SH-SY5Y (cell line): ENCODE measurements at regions not wholly inside any gene's neighbourhood (a gene's known extent, or its start where the extent isn't known, plus 50 kb on each side); places are given as distances from the start of the nearest gene placed in this dataset.

Experiments
- GATA2 ChIP-seq: IDR thresholded peaks from 2 replicates; pipeline ENCODE4 v1.6.1; 2011; ENCODE audit warnings: mild to moderate bottlenecking, low read depth, low read length
- GATA3 ChIP-seq: IDR thresholded peaks from 2 replicates; pipeline ENCODE4 v1.6.1; 2011; ENCODE audit warnings: low read depth, mild to moderate bottlenecking, low read length, moderate library complexity

- no peak for TF ChIP-seq GATA2
- TF ChIP-seq GATA3 = no peak
These were observed 278.6 kb upstream of the RPL38 start for GRCh38 chr17:73924909-73925186.

- TF ChIP-seq GATA2 (no peak), GATA3 (no peak)
These were observed 273.5 kb upstream of the RPL38 start for GRCh38 chr17:73929860-73930430.

- TF ChIP-seq GATA3 (no peak), GATA2 (no peak)
These were observed 271.2 kb upstream of the RPL38 start for GRCh38 chr17:73932216-73932749.

- TF ChIP-seq GATA2 (no peak), GATA3 (no peak)
These were observed 270.2 kb upstream of the RPL38 start for GRCh38 chr17:73933164-73933766.

DNA sequence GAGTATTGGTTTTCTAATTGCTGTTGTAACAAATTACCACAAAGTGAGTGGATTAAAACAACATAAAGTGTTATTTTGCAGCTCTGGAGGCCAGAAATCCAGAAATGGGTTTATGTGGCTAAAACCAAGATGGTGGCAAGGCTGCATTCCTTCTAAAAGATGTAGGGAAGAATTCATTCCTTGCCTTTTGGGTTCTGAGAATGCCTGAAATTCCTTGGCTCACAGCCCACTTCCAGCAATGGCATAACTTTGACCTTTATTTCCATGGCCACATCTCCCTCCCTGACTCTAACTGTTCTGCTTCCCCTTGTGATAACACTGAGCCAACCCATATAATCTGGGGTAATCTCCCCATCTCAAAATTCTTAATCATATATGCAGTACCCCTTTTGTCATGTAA, 269.6 kb upstream of the RPL38 start:
- TF ChIP-seq GATA3 (no peak), GATA2 (no peak)

- TF ChIP-seq GATA2 (no peak), GATA3 (no peak)
These were observed 268.8 kb upstream of the RPL38 start for GRCh38 chr17:73934696-73935095.

- 0 out of 2 replicates have a peak, but pooled peaks have one; percentile 8 for TF ChIP-seq GATA2
- TF ChIP-seq GATA3 = no peak
These were observed 266.4 kb upstream of the RPL38 start for GRCh38 chr17:73936908-73937627.

GRCh38 chr17:73938706-73939105, 264.8 kb upstream of the RPL38 start:
- TF ChIP-seq GATA2 = no peak
- TF ChIP-seq GATA3 = no peak

GRCh38 chr17:73939806-73940205, 263.7 kb upstream of the RPL38 start:
- TF ChIP-seq GATA3 (no peak), GATA2 (no peak)

- no peak for TF ChIP-seq GATA2
- no peak for TF ChIP-seq GATA3
These were observed 263.0 kb upstream of the RPL38 start for GRCh38 chr17:73940511-73940910.

DNA sequence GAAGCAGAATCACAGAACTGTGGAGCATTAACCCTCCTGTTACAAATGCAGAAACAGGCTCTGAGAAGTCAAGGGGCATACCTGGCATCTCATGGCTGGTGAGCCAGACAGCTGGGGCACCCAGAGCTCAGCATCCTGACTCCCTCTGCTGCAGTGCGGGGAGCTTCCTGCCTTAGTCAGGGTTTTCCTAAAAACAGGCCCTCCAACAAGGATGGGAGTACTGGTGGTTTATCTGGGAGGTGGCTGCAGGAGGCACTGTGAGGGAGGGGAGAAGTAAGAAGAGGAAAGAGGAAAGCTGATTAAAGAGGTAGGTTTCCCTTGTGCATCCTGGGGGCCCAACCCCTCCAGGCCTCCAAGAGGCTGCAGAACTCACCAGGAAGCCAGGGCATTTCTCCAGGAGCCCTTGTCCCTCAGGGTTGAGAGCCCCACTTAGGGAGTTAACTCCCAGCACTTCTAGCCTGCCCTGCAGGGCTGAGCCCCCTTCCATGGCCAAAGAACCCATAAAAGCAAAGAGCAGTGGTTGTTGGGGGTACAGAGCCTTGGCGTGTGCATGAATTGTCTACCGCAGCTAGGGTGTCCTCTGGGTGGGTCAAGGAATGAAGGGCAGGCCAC, 261.5 kb upstream of the RPL38 start:
- no peak for TF ChIP-seq GATA3
- TF ChIP-seq GATA2 = no peak

- TF ChIP-seq GATA3 (no peak), GATA2 (no peak)
These were observed 260.6 kb upstream of the RPL38 start for GRCh38 chr17:73942703-73943415.

- no peak for TF ChIP-seq GATA2
- TF ChIP-seq GATA3 = no peak
These were observed 259.9 kb upstream of the RPL38 start for GRCh38 chr17:73943416-73944110.

GRCh38 chr17:73944366-73944765, 259.1 kb upstream of the RPL38 start:
- TF ChIP-seq GATA2 (no peak), GATA3 (no peak)
